Endothelial cell (in vitro differentiated cells): ENCODE measurements at regions not wholly inside any gene's neighbourhood (a gene's known extent, or its start where the extent isn't known, plus 50 kb on each side); places are given as distances from the start of the nearest gene placed in this dataset.

Experiments used
- DNase-seq: peaks from one replicate; pipeline ENCODE4 v3.0.0; 2021; ENCODE audit warnings: low spot score
- H3K27ac Mint-ChIP-seq: one replicate; pipeline ENCODE4 v1.8.0; 2021; ENCODE audit warnings: mixed read lengths, inconsistent platforms; ENCODE audit not compliant: unreplicated experiment
- H3K27me3 Mint-ChIP-seq: one replicate; pipeline ENCODE4 v1.8.0; 2021; ENCODE audit warnings: mild to moderate bottlenecking, moderate library complexity, mixed read lengths, inconsistent platforms; ENCODE audit not compliant: unreplicated experiment
- H3K36me3 Mint-ChIP-seq: one replicate; pipeline ENCODE4 v1.8.0; 2021; ENCODE audit warnings: mild to moderate bottlenecking, low read depth, mixed read lengths, inconsistent platforms; ENCODE audit not compliant: unreplicated experiment
- H3K4me1 Mint-ChIP-seq: one replicate; pipeline ENCODE4 v1.8.0; 2021; ENCODE audit warnings: mild to moderate bottlenecking, mixed read lengths, inconsistent platforms; ENCODE audit not compliant: unreplicated experiment
- H3K4me3 Mint-ChIP-seq: one replicate; pipeline ENCODE4 v1.8.0; 2021; ENCODE audit warnings: mild to moderate bottlenecking, mixed read lengths, inconsistent platforms; ENCODE audit not compliant: unreplicated experiment
- H3K9me3 Mint-ChIP-seq: one replicate; pipeline ENCODE4 v1.8.0; 2021; ENCODE audit warnings: mixed read lengths, inconsistent platforms; ENCODE audit not compliant: unreplicated experiment
- CTCF ChIP-seq: fragments of 200-600 bp; sonication (generic); IDR thresholded peaks from one replicate; pipeline ENCODE4 v1.5.0; 2021; ENCODE audit warnings: antibody characterized with exemption; ENCODE audit not compliant: unreplicated experiment

GRCh38 chr10:86579883-86580520 lies 58.4 kb upstream of the WAPL start:
- peaks cover 1% of the 10 kb centered on the region for H3K27me3 Mint-ChIP-seq
- no peak overlapping the region for H3K4me3 Mint-ChIP-seq
- DNase-seq = no peak
- no peaks in the 10 kb centered on the region for H3K36me3 Mint-ChIP-seq
- H3K4me1 Mint-ChIP-seq = peaks cover 3% of the 10 kb centered on the region
- no peaks in the 10 kb centered on the region for H3K9me3 Mint-ChIP-seq
- H3K27ac Mint-ChIP-seq = no peak overlapping the region
- TF ChIP-seq CTCF = no peak

- H3K4me1 Mint-ChIP-seq = peaks cover 3% of the 10 kb centered on the region
- no peak for TF ChIP-seq CTCF
- H3K36me3 Mint-ChIP-seq = no peaks in the 10 kb centered on the region
- no peaks in the 10 kb centered on the region for H3K9me3 Mint-ChIP-seq
- H3K27me3 Mint-ChIP-seq = peaks cover 1% of the 10 kb centered on the region
- H3K4me3 Mint-ChIP-seq = no peak overlapping the region
- no peak for DNase-seq
- H3K27ac Mint-ChIP-seq = no peak overlapping the region
Observed at GRCh38 chr10:86580521-86580891, 58.9 kb upstream of the WAPL start.

DNA sequence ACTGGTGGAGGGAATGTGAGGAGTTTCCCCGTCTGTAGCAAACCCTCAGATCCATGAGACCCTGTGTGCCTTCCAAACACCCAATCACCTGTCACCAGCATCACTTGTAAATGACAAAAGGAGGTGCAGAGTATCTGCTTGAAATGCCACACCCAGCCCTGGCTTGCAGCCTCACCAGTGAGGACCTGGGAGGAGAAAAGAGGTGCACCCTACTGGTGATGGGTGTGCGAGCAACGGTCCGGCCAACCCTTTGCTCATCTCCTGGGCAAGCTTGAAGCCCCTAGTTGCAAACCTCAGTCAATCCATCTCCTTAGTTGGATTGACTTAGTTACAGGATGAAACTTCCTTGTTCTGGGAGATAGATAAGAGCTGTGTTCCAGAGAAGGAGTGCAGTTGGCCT lies 62.4 kb upstream of the WAPL start:
- Mint-ChIP-seq H3K27ac (no peak overlapping the region), H3K36me3 (no peaks in the 10 kb centered on the region), H3K4me3 (no peak overlapping the region), H3K9me3 (no peaks in the 10 kb centered on the region), H3K4me1 (peaks cover 3% of the 10 kb centered on the region), H3K27me3 (peaks cover 1% of the 10 kb centered on the region)
- no peak for TF ChIP-seq CTCF
- no peak for DNase-seq

DNA sequence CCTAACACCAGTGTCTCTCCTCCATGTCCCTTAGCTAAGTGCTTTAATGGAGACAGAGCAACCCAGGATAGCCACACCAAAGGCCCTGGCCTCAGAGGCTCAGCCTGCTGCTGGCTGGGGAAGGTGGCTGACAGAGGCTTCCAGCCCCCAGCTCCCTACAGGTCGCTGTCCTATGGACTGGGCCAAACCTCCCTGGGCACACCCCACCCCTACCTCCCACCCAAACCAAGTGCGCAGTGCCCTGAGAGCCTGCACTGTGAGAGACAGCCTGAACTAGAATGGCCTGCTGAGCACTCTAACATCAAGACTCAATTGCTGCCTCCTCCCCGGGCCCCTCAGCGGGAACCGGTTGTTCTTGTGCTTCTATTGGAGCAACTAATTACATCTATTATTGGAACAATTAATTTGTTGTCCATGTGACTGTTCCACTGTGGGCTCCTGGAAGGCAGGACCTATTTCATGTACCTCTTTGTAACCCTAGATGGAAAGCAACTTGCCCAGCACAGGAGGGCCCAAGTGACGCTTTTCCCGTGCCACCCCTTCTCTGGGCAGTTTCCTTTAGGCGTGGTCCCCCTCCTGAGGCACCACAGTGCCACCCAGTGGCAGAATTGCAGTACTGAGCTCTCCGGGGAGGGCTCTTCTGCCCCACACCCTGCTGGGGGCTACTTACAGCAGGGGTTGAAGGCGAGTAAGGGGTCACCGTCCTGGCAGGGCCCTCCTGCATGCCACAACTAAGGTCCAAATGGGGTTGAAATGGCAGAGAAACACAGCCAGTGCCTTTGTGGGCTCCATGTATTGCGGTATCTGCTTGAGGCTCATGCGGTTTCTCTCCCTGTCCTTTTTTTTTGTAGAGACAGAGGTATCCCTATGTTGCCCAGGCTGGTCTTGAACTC lies 63.7 kb upstream of the WAPL start:
- H3K4me1 Mint-ChIP-seq = peaks cover 3% of the 10 kb centered on the region

More for the DNA sequence above, 63.7 kb upstream of the WAPL start:
- Mint-ChIP-seq H3K27ac (no peak overlapping the region), H3K36me3 (no peaks in the 10 kb centered on the region), H3K4me3 (no peak overlapping the region), H3K9me3 (no peaks in the 10 kb centered on the region), H3K27me3 (peaks cover 1% of the 10 kb centered on the region)
- TF ChIP-seq CTCF = peak; percentile 83
- peak; percentile 79 for DNase-seq
